ENCODE measurements at regions not wholly inside any gene's neighbourhood (a gene's known extent, or its start where the extent isn't known, plus 50 kb on each side); places are given as distances from the start of the nearest gene placed in this dataset.

GRCh38 chr13:104875038-104875754, 1660.3 kb downstream of the EFNB2 start:
- no peaks in the 10 kb centered on the region for H3K36me3 ChIP-seq (ENCODE audit: control insufficient read depth in 2 of 2, insufficient read depth in 2 of 2, low read length in 2 of 2)
- H3K4me3 ChIP-seq (ENCODE audit: low read length in 2 of 2): no peak overlapping the region

GRCh38 chr13:104872153-104872552, 1663.3 kb downstream of the EFNB2 start:
- Histone ChIP-seq H3K27ac (ENCODE audit: low read length) (no peak overlapping the region), H3K4me1 (ENCODE audit: control insufficient read depth, insufficient read depth, low read length) (no peaks in the 10 kb centered on the region), H3K27me3 (ENCODE audit: control insufficient read depth in 1 of 2, insufficient read depth in 2 of 2, low read length in 2 of 2) (no peaks in the 10 kb centered on the region), H3K9ac (ENCODE audit: low read length in 2 of 2) (no peak overlapping the region), H3K4me3 (ENCODE audit: low read length in 2 of 2) (no peak overlapping the region), H3K9me3 (ENCODE audit: control insufficient read depth in 2 of 2, low read length in 2 of 2) (no peaks in the 10 kb centered on the region), H3K36me3 (ENCODE audit: control insufficient read depth in 2 of 2, insufficient read depth in 2 of 2, low read length in 2 of 2) (no peaks in the 10 kb centered on the region)

More at GRCh38 chr13:104875038-104875754, 1660.3 kb downstream of the EFNB2 start:
- Histone ChIP-seq H3K27me3 (ENCODE audit: control insufficient read depth in 1 of 2, insufficient read depth in 2 of 2, low read length in 2 of 2) (no peaks in the 10 kb centered on the region), H3K9ac (ENCODE audit: low read length in 2 of 2) (no peak overlapping the region), H3K27ac (ENCODE audit: low read length) (no peak overlapping the region), H3K4me1 (ENCODE audit: control insufficient read depth, insufficient read depth, low read length) (no peaks in the 10 kb centered on the region), H3K9me3 (ENCODE audit: control insufficient read depth in 2 of 2, low read length in 2 of 2) (no peaks in the 10 kb centered on the region)

- no peaks in the 10 kb centered on the region for H3K27me3 ChIP-seq (ENCODE audit: control insufficient read depth in 1 of 2, insufficient read depth in 2 of 2, low read length in 2 of 2)
- no peaks in the 10 kb centered on the region for H3K9me3 ChIP-seq (ENCODE audit: control insufficient read depth in 2 of 2, low read length in 2 of 2)
- no peaks in the 10 kb centered on the region for H3K36me3 ChIP-seq (ENCODE audit: control insufficient read depth in 2 of 2, insufficient read depth in 2 of 2, low read length in 2 of 2)
- no peak overlapping the region for H3K4me3 ChIP-seq (ENCODE audit: low read length in 2 of 2)
- no peak overlapping the region for H3K27ac ChIP-seq (ENCODE audit: low read length)
- no peak overlapping the region for H3K9ac ChIP-seq (ENCODE audit: low read length in 2 of 2)
- H3K4me1 ChIP-seq (ENCODE audit: control insufficient read depth, insufficient read depth, low read length): no peaks in the 10 kb centered on the region
Observed at GRCh38 chr13:104871456-104871855, 1664.0 kb downstream of the EFNB2 start.

GRCh38 chr13:104869501-104869900, 1666.0 kb downstream of the EFNB2 start:
- no peak overlapping the region for H3K4me3 ChIP-seq (ENCODE audit: low read length in 2 of 2)
- H3K4me1 ChIP-seq (ENCODE audit: control insufficient read depth, insufficient read depth, low read length): no peaks in the 10 kb centered on the region
- H3K9ac ChIP-seq (ENCODE audit: low read length in 2 of 2): no peak overlapping the region
- no peak overlapping the region for H3K27ac ChIP-seq (ENCODE audit: low read length)
- no peaks in the 10 kb centered on the region for H3K9me3 ChIP-seq (ENCODE audit: control insufficient read depth in 2 of 2, low read length in 2 of 2)
- H3K27me3 ChIP-seq (ENCODE audit: control insufficient read depth in 1 of 2, insufficient read depth in 2 of 2, low read length in 2 of 2): no peaks in the 10 kb centered on the region
- H3K36me3 ChIP-seq (ENCODE audit: control insufficient read depth in 2 of 2, insufficient read depth in 2 of 2, low read length in 2 of 2): no peaks in the 10 kb centered on the region

- Histone ChIP-seq H3K9ac (ENCODE audit: low read length in 2 of 2) (no peak overlapping the region), H3K4me1 (ENCODE audit: control insufficient read depth, insufficient read depth, low read length) (no peaks in the 10 kb centered on the region)
Observed at GRCh38 chr13:104868806-104869205, 1666.7 kb downstream of the EFNB2 start.

GRCh38 chr13:104855581-104855980, 1679.9 kb downstream of the EFNB2 start:
- no peaks in the 10 kb centered on the region for H3K36me3 ChIP-seq (ENCODE audit: control insufficient read depth in 2 of 2, insufficient read depth in 2 of 2, low read length in 2 of 2)
- H3K4me1 ChIP-seq (ENCODE audit: control insufficient read depth, insufficient read depth, low read length): no peaks in the 10 kb centered on the region
- no peak overlapping the region for H3K9ac ChIP-seq (ENCODE audit: low read length in 2 of 2)
- H3K27me3 ChIP-seq (ENCODE audit: control insufficient read depth in 1 of 2, insufficient read depth in 2 of 2, low read length in 2 of 2): no peaks in the 10 kb centered on the region
- H3K4me3 ChIP-seq (ENCODE audit: low read length in 2 of 2): no peak overlapping the region
- no peaks in the 10 kb centered on the region for H3K9me3 ChIP-seq (ENCODE audit: control insufficient read depth in 2 of 2, low read length in 2 of 2)
- H3K27ac ChIP-seq (ENCODE audit: low read length): no peak overlapping the region

More at GRCh38 chr13:104868806-104869205, 1666.7 kb downstream of the EFNB2 start:
- Histone ChIP-seq H3K9me3 (ENCODE audit: control insufficient read depth in 2 of 2, low read length in 2 of 2) (no peaks in the 10 kb centered on the region), H3K4me3 (ENCODE audit: low read length in 2 of 2) (no peak overlapping the region), H3K36me3 (ENCODE audit: control insufficient read depth in 2 of 2, insufficient read depth in 2 of 2, low read length in 2 of 2) (no peaks in the 10 kb centered on the region), H3K27ac (ENCODE audit: low read length) (no peak overlapping the region), H3K27me3 (ENCODE audit: control insufficient read depth in 1 of 2, insufficient read depth in 2 of 2, low read length in 2 of 2) (no peaks in the 10 kb centered on the region)

- Histone ChIP-seq H3K9ac (ENCODE audit: low read length in 2 of 2) (no peak overlapping the region), H3K27me3 (ENCODE audit: control insufficient read depth in 1 of 2, insufficient read depth in 2 of 2, low read length in 2 of 2) (no peaks in the 10 kb centered on the region), H3K36me3 (ENCODE audit: control insufficient read depth in 2 of 2, insufficient read depth in 2 of 2, low read length in 2 of 2) (no peaks in the 10 kb centered on the region), H3K4me3 (ENCODE audit: low read length in 2 of 2) (no peak overlapping the region), H3K27ac (ENCODE audit: low read length) (no peak overlapping the region), H3K9me3 (ENCODE audit: control insufficient read depth in 2 of 2, low read length in 2 of 2) (no peaks in the 10 kb centered on the region), H3K4me1 (ENCODE audit: control insufficient read depth, insufficient read depth, low read length) (no peaks in the 10 kb centered on the region)
Observed at GRCh38 chr13:104854698-104855097, 1680.8 kb downstream of the EFNB2 start.

GRCh38 chr13:104854007-104854406, 1681.5 kb downstream of the EFNB2 start:
- H3K9me3 ChIP-seq (ENCODE audit: control insufficient read depth in 2 of 2, low read length in 2 of 2): no peaks in the 10 kb centered on the region
- H3K27me3 ChIP-seq (ENCODE audit: control insufficient read depth in 1 of 2, insufficient read depth in 2 of 2, low read length in 2 of 2): no peaks in the 10 kb centered on the region
- H3K4me3 ChIP-seq (ENCODE audit: low read length in 2 of 2): no peak overlapping the region
- no peaks in the 10 kb centered on the region for H3K36me3 ChIP-seq (ENCODE audit: control insufficient read depth in 2 of 2, insufficient read depth in 2 of 2, low read length in 2 of 2)
- H3K4me1 ChIP-seq (ENCODE audit: control insufficient read depth, insufficient read depth, low read length): no peaks in the 10 kb centered on the region
- H3K27ac ChIP-seq (ENCODE audit: low read length): no peak overlapping the region
- H3K9ac ChIP-seq (ENCODE audit: low read length in 2 of 2): no peak overlapping the region

- H3K4me3 ChIP-seq (ENCODE audit: low read length in 2 of 2): no peak overlapping the region
- H3K27ac ChIP-seq (ENCODE audit: low read length): no peak overlapping the region
- H3K27me3 ChIP-seq (ENCODE audit: control insufficient read depth in 1 of 2, insufficient read depth in 2 of 2, low read length in 2 of 2): no peaks in the 10 kb centered on the region
- H3K9me3 ChIP-seq (ENCODE audit: control insufficient read depth in 2 of 2, low read length in 2 of 2): no peaks in the 10 kb centered on the region
- H3K36me3 ChIP-seq (ENCODE audit: control insufficient read depth in 2 of 2, insufficient read depth in 2 of 2, low read length in 2 of 2): no peaks in the 10 kb centered on the region
- H3K9ac ChIP-seq (ENCODE audit: low read length in 2 of 2): no peak overlapping the region
- no peaks in the 10 kb centered on the region for H3K4me1 ChIP-seq (ENCODE audit: control insufficient read depth, insufficient read depth, low read length)
Observed at GRCh38 chr13:104847922-104848321, 1687.5 kb downstream of the EFNB2 start.

- Histone ChIP-seq H3K27me3 (ENCODE audit: control insufficient read depth in 1 of 2, insufficient read depth in 2 of 2, low read length in 2 of 2) (no peaks in the 10 kb centered on the region), H3K9ac (ENCODE audit: low read length in 2 of 2) (no peak overlapping the region), H3K4me3 (ENCODE audit: low read length in 2 of 2) (no peak overlapping the region), H3K9me3 (ENCODE audit: control insufficient read depth in 2 of 2, low read length in 2 of 2) (no peaks in the 10 kb centered on the region), H3K36me3 (ENCODE audit: control insufficient read depth in 2 of 2, insufficient read depth in 2 of 2, low read length in 2 of 2) (no peaks in the 10 kb centered on the region), H3K4me1 (ENCODE audit: control insufficient read depth, insufficient read depth, low read length) (no peaks in the 10 kb centered on the region), H3K27ac (ENCODE audit: low read length) (no peak overlapping the region)
Observed at GRCh38 chr13:104843401-104843800, 1692.1 kb downstream of the EFNB2 start.

- H3K4me1 ChIP-seq (ENCODE audit: control insufficient read depth, insufficient read depth, low read length): no peaks in the 10 kb centered on the region
- H3K4me3 ChIP-seq (ENCODE audit: low read length in 2 of 2): no peak overlapping the region
- H3K9ac ChIP-seq (ENCODE audit: low read length in 2 of 2): no peak overlapping the region
- H3K27ac ChIP-seq (ENCODE audit: low read length): no peak overlapping the region
- no peaks in the 10 kb centered on the region for H3K9me3 ChIP-seq (ENCODE audit: control insufficient read depth in 2 of 2, low read length in 2 of 2)
- no peaks in the 10 kb centered on the region for H3K36me3 ChIP-seq (ENCODE audit: control insufficient read depth in 2 of 2, insufficient read depth in 2 of 2, low read length in 2 of 2)
- H3K27me3 ChIP-seq (ENCODE audit: control insufficient read depth in 1 of 2, insufficient read depth in 2 of 2, low read length in 2 of 2): no peaks in the 10 kb centered on the region
Observed at GRCh38 chr13:104841110-104841509, 1694.4 kb downstream of the EFNB2 start.
